SK-N-SH treated with all-trans-retinoic acid at 6 μM for 48 hours (cell line): ENCODE measurements at regions not wholly inside any gene's neighbourhood (a gene's known extent, or its start where the extent isn't known, plus 50 kb on each side); places are given as distances from the start of the nearest gene placed in this dataset.

Source experiments
- ATAC-seq: fragments of 200-7000 bp; cut with Tn5 transposase; 3 replicates; pipeline ENCODE4 v1.9.1; 2020; ENCODE audit warnings: mild to moderate bottlenecking, moderate library complexity
- ARNTL ChIP-seq: fragments of 450-650 bp; formaldehyde crosslinking; IDR thresholded peaks from 2 replicates; pipeline ENCODE4 v1.5.0; 2020; ENCODE audit warnings: low read depth, mild to moderate bottlenecking, moderate library complexity, borderline replicate concordance
- BACH2 ChIP-seq: fragments of 250-450 bp; sonication (Bioruptor Pico); IDR thresholded peaks from 2 replicates; pipeline ENCODE4 v1.9.0; 2021; ENCODE audit warnings: mild to moderate bottlenecking, borderline replicate concordance
- CSDC2 ChIP-seq: fragments of 250-450 bp; sonication (Bioruptor Pico); IDR thresholded peaks from 2 replicates; pipeline ENCODE4 v1.5.0; 2020; ENCODE audit warnings: mild to moderate bottlenecking, moderate library complexity
- ESRRG ChIP-seq: fragments of 250-450 bp; sonication (Bioruptor Pico); IDR thresholded peaks from 2 replicates; pipeline ENCODE4 v1.6.1; 2021; ENCODE audit warnings: mild to moderate bottlenecking
- GLIS3 ChIP-seq: fragments of 250-450 bp; sonication (Bioruptor Pico); IDR thresholded peaks from 2 replicates; pipeline ENCODE4 v1.5.0; 2020; ENCODE audit warnings: mild to moderate bottlenecking, moderate library complexity
- OSR1 ChIP-seq: fragments of 250-450 bp; sonication (Bioruptor Pico); IDR thresholded peaks from 2 replicates; pipeline ENCODE4 v1.8.0; 2022; ENCODE audit warnings: moderate library complexity, mild to moderate bottlenecking, inconsistent platforms
- RARB ChIP-seq: fragments of 250-450 bp; sonication (Bioruptor Pico); IDR thresholded peaks from 2 replicates; pipeline ENCODE4 v1.8.0; 2021; ENCODE audit warnings: mild to moderate bottlenecking, moderate library complexity
- SNAI2 ChIP-seq: fragments of 250-450 bp; sonication (Bioruptor Pico); IDR thresholded peaks from 2 replicates; pipeline ENCODE4 v1.5.0; 2020; ENCODE audit warnings: mild to moderate bottlenecking, moderate library complexity
- TCF4 ChIP-seq: fragments of 250-450 bp; sonication (Bioruptor Pico); IDR thresholded peaks from 2 replicates; pipeline ENCODE4 v1.8.0; 2021; ENCODE audit warnings: mild to moderate bottlenecking, moderate library complexity, borderline replicate concordance
- TOX ChIP-seq: fragments of 250-450 bp; sonication (Bioruptor Pico); IDR thresholded peaks from 2 replicates; pipeline ENCODE4 v1.8.0; 2021; ENCODE audit warnings: mild to moderate bottlenecking, moderate library complexity, borderline replicate concordance
- TSHZ2 ChIP-seq: fragments of 250-450 bp; sonication (Bioruptor Pico); IDR thresholded peaks from 2 replicates; pipeline ENCODE4 v1.5.0; 2020; ENCODE audit warnings: mild to moderate bottlenecking, moderate library complexity
- ZC3H10 ChIP-seq: fragments of 250-450 bp; sonication (Bioruptor Pico); IDR thresholded peaks from 2 replicates; pipeline ENCODE4 v1.5.1; 2021; ENCODE audit warnings: mild to moderate bottlenecking, moderate library complexity
- ZFP3 ChIP-seq: fragments of 250-450 bp; sonication (Bioruptor Pico); IDR thresholded peaks from 2 replicates; pipeline ENCODE4 v1.5.0; 2020; ENCODE audit warnings: mild to moderate bottlenecking, moderate library complexity
- ZFP30 ChIP-seq: fragments of 450-650 bp; formaldehyde crosslinking; IDR thresholded peaks from 2 replicates; pipeline ENCODE4 v1.5.0; 2022; ENCODE audit warnings: mild to moderate bottlenecking, moderate library complexity
- ZNF70 ChIP-seq: fragments of 450-650 bp; formaldehyde crosslinking; IDR thresholded peaks from 2 replicates; pipeline ENCODE4 v1.5.0; 2020; ENCODE audit warnings: mild to moderate bottlenecking, moderate library complexity
- ZNF8 ChIP-seq: fragments of 450-650 bp; formaldehyde crosslinking; IDR thresholded peaks from 2 replicates; pipeline ENCODE4 v1.5.0; 2020; ENCODE audit warnings: mild to moderate bottlenecking, moderate library complexity
- TF ChIP-seq, protein P1 (sequence below): fragments of 250-450 bp; sonication (Bioruptor Pico); IDR thresholded peaks from 2 replicates; pipeline ENCODE4 v1.8.0; 2021; ENCODE audit warnings: low read depth, mild to moderate bottlenecking, moderate library complexity, borderline replicate concordance
- TF ChIP-seq, protein P2 (sequence below): fragments of 250-450 bp; sonication (Bioruptor Pico); IDR thresholded peaks from 2 replicates; pipeline ENCODE4 v1.5.1; 2021; ENCODE audit warnings: mild to moderate bottlenecking, moderate library complexity
- TF ChIP-seq, protein P3 (sequence below): fragments of 250-450 bp; sonication (Bioruptor Pico); IDR thresholded peaks from 2 replicates; pipeline ENCODE4 v1.5.1; 2020; ENCODE audit warnings: low read depth, mild to moderate bottlenecking, moderate library complexity

DNA sequence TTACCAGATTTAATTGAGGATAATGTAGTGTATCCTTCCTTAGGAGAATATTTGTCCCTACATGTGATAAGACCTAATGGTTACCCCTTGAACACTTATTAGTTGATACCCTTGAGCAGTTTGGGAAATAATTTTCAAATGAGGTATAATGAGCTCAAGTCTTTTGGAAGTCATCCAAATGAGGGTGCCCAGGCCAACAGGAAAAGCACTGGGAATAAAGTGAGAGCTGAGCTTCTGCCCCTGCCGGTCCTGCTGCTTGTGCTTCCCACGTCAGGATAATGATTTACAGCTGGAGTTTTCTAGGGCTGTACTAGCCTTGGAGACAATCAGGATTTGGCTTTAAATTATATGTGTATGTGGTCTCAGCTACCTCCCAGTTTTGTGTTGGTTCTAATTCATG lies 178.8 kb upstream of the FRMD6 start:
- ATAC-seq: peak; percentile 80

GRCh38 chr14:51473351-51473750 lies 178.4 kb upstream of the FRMD6 start:
- TF ChIP-seq GLIS3 (CRISPR knock-in tag) (no peak), ZFP3 (CRISPR knock-in tag) (no peak), ZFP30 (CRISPR knock-in tag) (no peak), TOX (CRISPR knock-in tag) (no peak), ZC3H10 (CRISPR knock-in tag) (no peak), SNAI2 (no peak), RARB (no peak), BACH2 (no peak), ARNTL (CRISPR knock-in tag) (no peak), CSDC2 (CRISPR knock-in tag) (no peak), ZNF70 (CRISPR knock-in tag) (no peak), TCF4 (CRISPR knock-in tag) (no peak), ZNF8 (no peak), OSR1 (CRISPR knock-in tag) (no peak), TSHZ2 (no peak)
- TF ChIP-seq, protein P1, sequence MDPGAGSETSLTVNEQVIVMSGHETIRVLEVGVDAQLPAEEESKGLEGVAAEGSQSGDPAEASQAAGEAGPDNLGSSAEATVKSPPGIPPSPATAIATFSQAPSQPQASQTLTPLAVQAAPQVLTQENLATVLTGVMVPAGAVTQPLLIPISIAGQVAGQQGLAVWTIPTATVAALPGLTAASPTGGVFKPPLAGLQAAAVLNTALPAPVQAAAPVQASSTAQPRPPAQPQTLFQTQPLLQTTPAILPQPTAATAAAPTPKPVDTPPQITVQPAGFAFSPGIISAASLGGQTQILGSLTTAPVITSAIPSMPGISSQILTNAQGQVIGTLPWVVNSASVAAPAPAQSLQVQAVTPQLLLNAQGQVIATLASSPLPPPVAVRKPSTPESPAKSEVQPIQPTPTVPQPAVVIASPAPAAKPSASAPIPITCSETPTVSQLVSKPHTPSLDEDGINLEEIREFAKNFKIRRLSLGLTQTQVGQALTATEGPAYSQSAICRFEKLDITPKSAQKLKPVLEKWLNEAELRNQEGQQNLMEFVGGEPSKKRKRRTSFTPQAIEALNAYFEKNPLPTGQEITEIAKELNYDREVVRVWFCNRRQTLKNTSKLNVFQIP (CRISPR knock-in tag): no peak
- TF ChIP-seq, protein P2, sequence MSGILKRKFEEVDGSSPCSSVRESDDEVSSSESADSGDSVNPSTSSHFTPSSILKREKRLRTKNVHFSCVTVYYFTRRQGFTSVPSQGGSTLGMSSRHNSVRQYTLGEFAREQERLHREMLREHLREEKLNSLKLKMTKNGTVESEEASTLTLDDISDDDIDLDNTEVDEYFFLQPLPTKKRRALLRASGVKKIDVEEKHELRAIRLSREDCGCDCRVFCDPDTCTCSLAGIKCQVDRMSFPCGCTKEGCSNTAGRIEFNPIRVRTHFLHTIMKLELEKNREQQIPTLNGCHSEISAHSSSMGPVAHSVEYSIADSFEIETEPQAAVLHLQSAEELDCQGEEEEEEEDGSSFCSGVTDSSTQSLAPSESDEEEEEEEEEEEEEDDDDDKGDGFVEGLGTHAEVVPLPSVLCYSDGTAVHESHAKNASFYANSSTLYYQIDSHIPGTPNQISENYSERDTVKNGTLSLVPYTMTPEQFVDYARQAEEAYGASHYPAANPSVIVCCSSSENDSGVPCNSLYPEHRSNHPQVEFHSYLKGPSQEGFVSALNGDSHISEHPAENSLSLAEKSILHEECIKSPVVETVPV (CRISPR knock-in tag): no peak
- TF ChIP-seq, protein P3, sequence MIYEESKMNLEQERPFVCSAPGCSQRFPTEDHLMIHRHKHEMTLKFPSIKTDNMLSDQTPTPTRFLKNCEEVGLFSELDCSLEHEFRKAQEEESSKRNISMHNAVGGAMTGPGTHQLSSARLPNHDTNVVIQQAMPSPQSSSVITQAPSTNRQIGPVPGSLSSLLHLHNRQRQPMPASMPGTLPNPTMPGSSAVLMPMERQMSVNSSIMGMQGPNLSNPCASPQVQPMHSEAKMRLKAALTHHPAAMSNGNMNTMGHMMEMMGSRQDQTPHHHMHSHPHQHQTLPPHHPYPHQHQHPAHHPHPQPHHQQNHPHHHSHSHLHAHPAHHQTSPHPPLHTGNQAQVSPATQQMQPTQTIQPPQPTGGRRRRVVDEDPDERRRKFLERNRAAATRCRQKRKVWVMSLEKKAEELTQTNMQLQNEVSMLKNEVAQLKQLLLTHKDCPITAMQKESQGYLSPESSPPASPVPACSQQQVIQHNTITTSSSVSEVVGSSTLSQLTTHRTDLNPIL (CRISPR knock-in tag): no peak
- ATAC-seq: peak; percentile 40; the same call in 1 of the 3 replicates

More for the DNA sequence above, 178.8 kb upstream of the FRMD6 start:
- TF ChIP-seq RARB (no peak), ESRRG (CRISPR knock-in tag) (no peak), ZNF8 (no peak), ZC3H10 (CRISPR knock-in tag) (0 out of 2 replicates have a peak, but pooled peaks have one; percentile 11), TSHZ2 (no peak), OSR1 (CRISPR knock-in tag) (no peak)
- TF ChIP-seq, protein P3 (CRISPR knock-in tag): no peak
